ENCODE measurements at regions not wholly inside any gene's neighbourhood (a gene's known extent, or its start where the extent isn't known, plus 50 kb on each side); places are given as distances from the start of the nearest gene placed in this dataset.

- Histone ChIP-seq H4K20me1 (ENCODE audit: low read length) (no peaks in the 10 kb centered on the region), H3K4me3 (ENCODE audit: low read length) (no peak overlapping the region), H3K9ac (ENCODE audit: low read length) (no peak overlapping the region), H3K9me2 (replicated peaks; ENCODE audit: low read length) (no peaks in the 10 kb centered on the region), H3K36me3 (ENCODE audit: low read depth, low read length) (no peaks in the 10 kb centered on the region), H2AFZ (ENCODE audit: low read length) (no peak overlapping the region), H3F3A (ENCODE audit: low read length, unreplicated experiment) (no peaks in the 10 kb centered on the region), H3K9me3 (ENCODE audit: low read length) (peaks cover 32% of the 10 kb centered on the region; the same call in 1 of the 2 replicates), H3K4me2 (ENCODE audit: low read length) (no peak overlapping the region), H3K27ac (ENCODE audit: low read length) (no peak overlapping the region), H3K27me3 (ENCODE audit: low read length) (no peaks in the 10 kb centered on the region), H3K4me1 (ENCODE audit: insufficient read depth, low read length) (no peaks in the 10 kb centered on the region), H3K79me2 (ENCODE audit: low read length) (no peaks in the 10 kb centered on the region)
- ChIA-PET CTCF (no interaction called here), POLR2A (ENCODE audit: unreplicated experiment) (no interaction called here)
- DNase-seq (no peak), ATAC-seq (no peak)
- no TSS peak for BruUV-seq (replicated peaks)
- intact Hi-C loops (cut with micrococcal nuclease), result no loop called here
- TF ChIP-seq EZH2 (IDR thresholded peaks at IDR 0.05; ENCODE audit: low read length, unreplicated experiment) (no peak), CTCF (conservative IDR thresholded peaks at IDR 0.05; ENCODE audit: low read depth, low read length) (no peak)
These were observed 202.7 kb downstream of the OXSM start for GRCh38 chr3:25992606-25993005.

GRCh38 chr3:26004172-26004571 lies 214.3 kb downstream of the OXSM start:
- Histone ChIP-seq H3K4me3 (ENCODE audit: low read length) (no peak overlapping the region), H3K27me3 (ENCODE audit: low read length) (no peaks in the 10 kb centered on the region), H3K4me1 (ENCODE audit: insufficient read depth, low read length) (no peaks in the 10 kb centered on the region), H3K9me3 (ENCODE audit: low read length) (peaks cover 4% of the 10 kb centered on the region; the same call in 1 of the 2 replicates), H3K4me2 (ENCODE audit: low read length) (no peak overlapping the region), H3K79me2 (ENCODE audit: low read length) (no peaks in the 10 kb centered on the region), H3K9ac (ENCODE audit: low read length) (no peak overlapping the region), H3F3A (ENCODE audit: low read length, unreplicated experiment) (no peaks in the 10 kb centered on the region), H3K36me3 (ENCODE audit: low read depth, low read length) (no peaks in the 10 kb centered on the region), H2AFZ (ENCODE audit: low read length) (no peak overlapping the region), H3K9me2 (replicated peaks; ENCODE audit: low read length) (no peaks in the 10 kb centered on the region), H4K20me1 (ENCODE audit: low read length) (no peaks in the 10 kb centered on the region), H3K27ac (ENCODE audit: low read length) (no peak overlapping the region)
- TF ChIP-seq CTCF (conservative IDR thresholded peaks at IDR 0.05; ENCODE audit: low read depth, low read length) (no peak), EZH2phosphoT487 (IDR thresholded peaks at IDR 0.05; ENCODE audit: borderline replicate concordance, low read length) (no peak), EZH2 (IDR thresholded peaks at IDR 0.05; ENCODE audit: low read length, unreplicated experiment) (no peak)
- BruUV-seq (replicated peaks), result no TSS peak
- ATAC-seq (no peak), DNase-seq (no peak)
- ChIA-PET CTCF (no interaction called here), POLR2A (ENCODE audit: unreplicated experiment) (no interaction called here)
- intact Hi-C loops (cut with micrococcal nuclease), result no loop called here

- Histone ChIP-seq H3K27me3 (ENCODE audit: low read length) (no peaks in the 10 kb centered on the region), H3K36me3 (ENCODE audit: low read depth, low read length) (no peaks in the 10 kb centered on the region), H3K79me2 (ENCODE audit: low read length) (no peaks in the 10 kb centered on the region), H3K4me3 (ENCODE audit: low read length) (no peak overlapping the region), H3K9ac (ENCODE audit: low read length) (no peak overlapping the region), H4K20me1 (ENCODE audit: low read length) (no peaks in the 10 kb centered on the region), H3K4me2 (ENCODE audit: low read length) (no peak overlapping the region), H3K27ac (ENCODE audit: low read length) (no peak overlapping the region), H3K4me1 (ENCODE audit: insufficient read depth, low read length) (no peaks in the 10 kb centered on the region), H3K9me2 (replicated peaks; ENCODE audit: low read length) (no peaks in the 10 kb centered on the region), H3F3A (ENCODE audit: low read length, unreplicated experiment) (no peaks in the 10 kb centered on the region), H3K9me3 (ENCODE audit: low read length) (peaks cover 8% of the 10 kb centered on the region), H2AFZ (ENCODE audit: low read length) (no peak overlapping the region)
- DNase-seq (no peak), ATAC-seq (no peak)
- intact Hi-C loops (cut with micrococcal nuclease), result no loop called here
- TF ChIP-seq EZH2phosphoT487 (IDR thresholded peaks at IDR 0.05; ENCODE audit: borderline replicate concordance, low read length) (no peak), CTCF (conservative IDR thresholded peaks at IDR 0.05; ENCODE audit: low read depth, low read length) (no peak), EZH2 (IDR thresholded peaks at IDR 0.05; ENCODE audit: low read length, unreplicated experiment) (no peak)
- BruUV-seq (replicated peaks), result no TSS peak
- CTCF ChIA-PET, result no interaction called here
- POLR2A ChIA-PET (ENCODE audit: unreplicated experiment), result no interaction called here
These were observed 221.4 kb downstream of the OXSM start for GRCh38 chr3:26011276-26011675.
